K562 (cell line): ENCODE measurements at regions not wholly inside any gene's neighbourhood (a gene's known extent, or its start where the extent isn't known, plus 50 kb on each side); places are given as distances from the start of the nearest gene placed in this dataset.

Experiments
- ATAC-seq: fragments of 200-7000 bp; cut with Tn5 transposase; 3 replicates; pipeline ENCODE4 v1.9.1; 2020; ENCODE audit warnings: moderate library complexity
- BruUV-seq: library from RNA; stranded (reverse); fragments of 400-500 nt; replicated peaks from 2 replicates; lab custom pipeline; 2021; lab: Mats Ljungman, UMichigan
- CTCF ChIA-PET: fragments of 300-600 bp; formaldehyde crosslinking; extraction: SDS; loops from one replicate; lab custom pipeline; 2021; ENCODE audit warnings: low intra/inter-chr PET ratio; lab: Yijun Ruan, JAX
- POLR2A ChIA-PET: fragments of 300-600, 350-650 bp; sonication (Branson Sonifier 250); formaldehyde crosslinking; extraction: SDS; loops from one replicate; lab custom pipeline; 2021; ENCODE audit warnings: antibody characterized with exemption, inconsistent platforms; lab: Yijun Ruan, JAX
- DNase-seq, 4 experiments: peaks; one replicate each; pipeline versions ENCODE4 v3.0.0 to v3.0.0-alpha.2; 2011 to 2018; ENCODE audit warnings: low spot score in 3 of 4, mixed read lengths in 3 of 4; ENCODE audit errors: extremely low read depth in 1 of 4
- FAIRE-seq: peaks from 2 replicates; lab custom pipeline; 2011; peaks lifted over from hg19 to GRCh38; lab: Jason Lieb, UNC
- H2AFZ ChIP-seq: 2 replicates; pipeline ENCODE4 v1.6.0; 2011; ENCODE audit warnings: low read depth, low read length, control low read depth, inconsistent platforms
- H3K27ac ChIP-seq: fragments of 200-600 bp; 3 replicates; pipeline ENCODE4 v1.8.0; 2011; ENCODE audit warnings: low read depth, mild to moderate bottlenecking, control low read depth, inconsistent platforms, low read length, moderate library complexity, mixed read lengths; ENCODE audit errors: extremely low read depth
- H3K27me3 ChIP-seq, 2 experiments: fragments of 300-600 bp in 1 of 2; 2 replicates in 1 of 2; 3 replicates in 1 of 2; pipeline versions ENCODE4 v1.6.0 to v1.8.0; 2011; ENCODE audit warnings: inconsistent platforms in 2 of 2, low read length in 2 of 2, mild to moderate bottlenecking in 1 of 2, mixed read lengths in 1 of 2, moderate library complexity in 1 of 2; ENCODE audit not compliant: control insufficient read depth in 2 of 2, insufficient read depth in 2 of 2
- H3K36me3 ChIP-seq: fragments of 300-600 bp; 3 replicates; pipeline ENCODE4 v1.8.0; 2011; ENCODE audit warnings: mild to moderate bottlenecking, low read length, inconsistent platforms; ENCODE audit not compliant: control insufficient read depth, insufficient read depth
- H3K4me1 ChIP-seq, 2 experiments: fragments of 200-600 bp in 1 of 2; replicated peaks in 1 of 2; 2 replicates in 1 of 2; 3 replicates in 1 of 2; pipeline versions ENCODE4 v1.5.1 to v1.8.0; 2011; ENCODE audit warnings: inconsistent platforms in 2 of 2, low read length in 2 of 2, mild to moderate bottlenecking in 1 of 2, mixed read lengths in 1 of 2, moderate library complexity in 1 of 2; ENCODE audit not compliant: control insufficient read depth in 2 of 2, insufficient read depth in 2 of 2
- H3K4me2 ChIP-seq: 2 replicates; pipeline ENCODE4 v1.6.1; 2011; ENCODE audit warnings: low read length, control low read depth, inconsistent platforms, mixed read lengths; ENCODE audit not compliant: insufficient read depth
- H3K4me3 ChIP-seq: fragments of 200-600 bp; sonication (generic), shearing (Covaris generic); 2 replicates; pipeline ENCODE4 v1.5.1; 2016; ENCODE audit warnings: control low read depth, inconsistent platforms
- H3K79me2 ChIP-seq: fragments of 200-600 bp; 3 replicates; pipeline ENCODE4 v1.8.0; 2011; ENCODE audit warnings: low read length, inconsistent platforms; ENCODE audit not compliant: control insufficient read depth, insufficient read depth
- H3K9ac ChIP-seq, 2 experiments: 2 replicates each; pipeline versions ENCODE4 v1.6.0 to v1.6.1; 2011; ENCODE audit warnings: low read depth in 2 of 2, low read length in 2 of 2, control low read depth in 1 of 2, inconsistent platforms in 1 of 2, mild to moderate bottlenecking in 1 of 2, mixed read lengths in 1 of 2; ENCODE audit not compliant: insufficient read depth in 1 of 2
- H3K9me1 ChIP-seq: one replicate; pipeline ENCODE4 v1.6.0; 2011; ENCODE audit warnings: inconsistent platforms, mild to moderate bottlenecking, low read length, moderate library complexity; ENCODE audit not compliant: control insufficient read depth, insufficient read depth
- H3K9me3 ChIP-seq: replicated peaks from 2 replicates; pipeline ENCODE4 v1.5.1; 2011; ENCODE audit warnings: low read depth, low read length, inconsistent platforms; ENCODE audit not compliant: control insufficient read depth, insufficient read depth
- H4K20me1 ChIP-seq: replicated peaks from 2 replicates; pipeline ENCODE4 v1.6.1; 2011; ENCODE audit warnings: low read length, inconsistent platforms, mixed read lengths; ENCODE audit not compliant: control insufficient read depth, insufficient read depth
- CXXC5 ChIP-seq: fragments of 250-450 bp; sonication (Bioruptor Pico); IDR thresholded peaks from 2 replicates; pipeline ENCODE4 v1.8.0; 2022; ENCODE audit warnings: inconsistent platforms, mild to moderate bottlenecking, moderate library complexity
- FOXK1 ChIP-seq: sonication (generic); formaldehyde crosslinking; IDR thresholded peaks from 2 replicates; pipeline ENCODE4 v1.8.0; 2022; ENCODE audit warnings: missing genetic modification reagents, mild to moderate bottlenecking, borderline replicate concordance
- GTF2E2 ChIP-seq: fragments of 200-800 bp; sonication (Bioruptor generic); IDR thresholded peaks from 2 replicates; pipeline ENCODE4 v1.6.1; 2016; ENCODE audit warnings: missing genetic modification characterization, missing compliant biosample characterization
- HMGXB4 ChIP-seq: sonication (generic); formaldehyde crosslinking; IDR thresholded peaks from 2 replicates; pipeline ENCODE4 v1.8.1; 2023; ENCODE audit warnings: mild to moderate bottlenecking, missing genetic modification reagents
- JUND ChIP-seq, 2 experiments: IDR thresholded peaks; 2 replicates in 1 of 2; 3 replicates in 1 of 2; pipeline ENCODE4 v1.6.1; 2011; ENCODE audit warnings: borderline replicate concordance in 2 of 2, low read depth in 2 of 2, low read length in 2 of 2, improper control_type of control experiment in 1 of 2, missing biosample characterization in 1 of 2, missing genetic modification characterization in 1 of 2, missing genetic modification reagents in 1 of 2
- KLF1 ChIP-seq: fragments of 450-650 bp; IDR thresholded peaks from 2 replicates; pipeline ENCODE4 v1.6.1; 2016; ENCODE audit warnings: missing genetic modification characterization, missing compliant biosample characterization
- NFE2 ChIP-seq: IDR thresholded peaks from 2 replicates; pipeline ENCODE4 v1.6.1; 2014; ENCODE audit warnings: antibody characterized with exemption, low read depth
- OTX1 ChIP-seq: fragments of 450-650 bp; formaldehyde crosslinking; IDR thresholded peaks from 2 replicates; pipeline ENCODE4 v1.4.0; 2022; ENCODE audit warnings: mild to moderate bottlenecking
- TCFL5 ChIP-seq: fragments of 250-450 bp; sonication (Bioruptor Pico); conservative IDR thresholded peaks from 2 replicates; pipeline ENCODE4 v1.6.1; 2021; ENCODE audit warnings: mild to moderate bottlenecking, moderate library complexity, matching md5 sums
- TFAM ChIP-seq: fragments of 250-450 bp; sonication (Bioruptor Pico); conservative IDR thresholded peaks from 2 replicates; pipeline ENCODE4 v1.5.0; 2021; ENCODE audit warnings: mild to moderate bottlenecking, moderate library complexity
- THRAP3 ChIP-seq: fragments of 450-650 bp; IDR thresholded peaks from 2 replicates; pipeline ENCODE4 v1.6.1; 2016; ENCODE audit warnings: mild to moderate bottlenecking, inconsistent platforms, borderline replicate concordance
- WGBS: fragments of 100-300 bp; shearing (Covaris generic); methylation state at CpG from one replicate; pipeline ENCODE4 v1.1.6; 2016; ENCODE audit warnings: low coverage, mixed read lengths; ENCODE audit not compliant: insufficient coverage; ENCODE audit errors: missing lambda C conversion rate; 5-methylcytosine and 5-hydroxymethylcytosine counted together
- in situ Hi-C: fragments of 300-500 bp; cut with MboI; formaldehyde crosslinking; loops from 4 replicates; pipeline ENCODE4 v1.15.0; 2018; ENCODE audit warnings: inconsistent platforms, mixed read lengths
- intact Hi-C: fragments of 100-400 bp; cut with micrococcal nuclease; formaldehyde crosslinking; loops from 2 replicates; pipeline ENCODE4 v1.14.2; 2022

DNA sequence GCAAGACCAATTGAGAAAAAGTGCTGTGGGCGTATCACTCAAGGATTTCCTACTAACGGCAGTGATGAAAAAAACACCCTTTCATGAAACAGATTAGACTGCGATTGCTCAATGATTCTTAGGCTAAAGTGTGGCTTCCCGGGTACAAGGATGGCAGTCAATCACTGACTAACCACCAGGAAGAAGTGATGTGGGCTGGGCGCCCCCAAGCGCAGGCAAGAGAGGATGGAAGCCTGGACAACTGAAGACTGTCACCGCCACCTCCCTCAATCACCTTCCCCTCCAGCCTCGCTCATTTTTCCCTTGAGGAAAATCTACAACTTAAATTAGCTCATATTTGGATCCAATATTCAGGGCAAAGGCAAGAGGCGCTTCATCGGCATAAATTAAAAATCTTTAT is 707.2 kb downstream of the MTRR start:
- intact Hi-C loops (no loop called here), in situ Hi-C loops (no loop called here)
- DNase-seq (no peak), FAIRE-seq (no peak), ATAC-seq (no peak)
- Histone ChIP-seq H3K9me3 (no peaks in the 10 kb centered on the region), H4K20me1 (no peaks in the 10 kb centered on the region), H3K4me1 (no peaks in the 10 kb centered on the region), H3K36me3 (no peaks in the 10 kb centered on the region), H3K9me1 (no peaks in the 10 kb centered on the region), H3K4me3 (no peak overlapping the region), H2AFZ (no peak overlapping the region), H3K79me2 (no peaks in the 10 kb centered on the region), H3K27ac (no peak overlapping the region), H3K27me3 (no peaks in the 10 kb centered on the region), H3K9ac (no peak overlapping the region), H3K4me2 (no peak overlapping the region)
- 1% methylated on average over 8 of the region's 10 CpGs for WGBS
- no peak for TF ChIP-seq JUND (IDR thresholded peaks at IDR 0.05; ENCODE audit: borderline replicate concordance, low read depth, low read length)
- TF ChIP-seq JUND (tag; IDR thresholded peaks at IDR 0.05; ENCODE audit: borderline replicate concordance, low read depth, low read length), result no peak
- no peak for TF ChIP-seq FOXK1 (CRISPR knock-in tag)
- no peak for TF ChIP-seq TFAM (CRISPR knock-in tag)
- TF ChIP-seq TCFL5 (CRISPR knock-in tag), result no peak
- no peak for TF ChIP-seq GTF2E2 (tag)
- no peak for TF ChIP-seq NFE2
- TF ChIP-seq CXXC5 (CRISPR knock-in tag), result no peak
- TF ChIP-seq KLF1, result no peak
- TF ChIP-seq OTX1 (CRISPR knock-in tag), result no peak
- no peak for TF ChIP-seq THRAP3
- TF ChIP-seq HMGXB4, result no peak
- ChIA-PET POLR2A (no interaction called here), CTCF (no interaction called here)
- BruUV-seq, result no TSS peak
